A549 (cell line): ENCODE measurements at regions not wholly inside any gene's neighbourhood (a gene's known extent, or its start where the extent isn't known, plus 50 kb on each side); places are given as distances from the start of the nearest gene placed in this dataset.

Experiments used
- CEBPB ChIP-seq, 2 experiments: fragments of >200 bp in 1 of 2; sonication (Bioruptor Twin) in 1 of 2; formaldehyde crosslinking in 1 of 2; IDR thresholded peaks; 2 replicates each; pipeline ENCODE4 v1.6.1; 2012 to 2016
- CHD2 ChIP-seq: fragments of 150-350 bp; IDR thresholded peaks from 2 replicates; pipeline ENCODE4 v1.6.1; 2014; ENCODE audit warnings: low read length; ENCODE audit not compliant: partially characterized antibody
- POLR2AphosphoS2 ChIP-seq: conservative IDR thresholded peaks from 2 replicates; pipeline ENCODE4 v1.6.1; 2012; ENCODE audit warnings: low read length, improper control_type of control experiment, inconsistent platforms
- TP53 ChIP-seq: fragments of 250-450 bp; sonication (Bioruptor Pico); IDR thresholded peaks from 2 replicates; pipeline ENCODE4 v1.5.0; 2021; ENCODE audit warnings: mild to moderate bottlenecking, moderate library complexity
- TF ChIP-seq, protein P1 (sequence below): fragments of 200-600 bp; sonication (generic); IDR thresholded peaks from 2 replicates; pipeline ENCODE4 v1.6.1; 2016; ENCODE audit warnings: antibody characterized with exemption, mild to moderate bottlenecking, moderate library complexity
- TF ChIP-seq, protein P2 (sequence below): fragments of >200 bp; sonication (Bioruptor Twin); formaldehyde crosslinking; IDR thresholded peaks from 3 replicates; pipeline ENCODE4 v1.5.1; 2016

DNA sequence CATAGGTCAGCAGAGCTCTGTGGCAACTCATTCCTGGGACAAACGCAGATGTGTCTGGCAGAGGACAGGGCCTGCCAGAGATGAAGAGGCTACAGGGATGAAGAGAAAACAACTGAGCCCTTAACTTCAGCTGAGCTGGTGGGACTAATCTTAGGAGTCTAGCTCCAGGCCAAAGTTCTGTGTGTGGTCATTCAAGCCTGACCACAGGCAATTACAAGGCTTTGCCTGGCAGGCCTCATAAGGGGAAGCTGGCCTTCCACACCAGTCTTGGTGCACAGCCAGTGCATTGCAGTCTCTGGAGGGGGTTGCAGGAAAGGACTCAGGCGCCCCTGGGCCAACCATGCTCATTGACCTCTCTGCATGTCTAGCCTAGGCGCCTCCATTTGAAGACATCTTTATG, 127.6 kb upstream of the DAAM1 start:
- TF ChIP-seq POLR2AphosphoS2 (no peak), CHD2 (no peak), CEBPB (IDR thresholded peaks at IDR 0.05) (no peak), TP53 (CRISPR knock-in tag) (no peak)
- TF ChIP-seq, protein P1, sequence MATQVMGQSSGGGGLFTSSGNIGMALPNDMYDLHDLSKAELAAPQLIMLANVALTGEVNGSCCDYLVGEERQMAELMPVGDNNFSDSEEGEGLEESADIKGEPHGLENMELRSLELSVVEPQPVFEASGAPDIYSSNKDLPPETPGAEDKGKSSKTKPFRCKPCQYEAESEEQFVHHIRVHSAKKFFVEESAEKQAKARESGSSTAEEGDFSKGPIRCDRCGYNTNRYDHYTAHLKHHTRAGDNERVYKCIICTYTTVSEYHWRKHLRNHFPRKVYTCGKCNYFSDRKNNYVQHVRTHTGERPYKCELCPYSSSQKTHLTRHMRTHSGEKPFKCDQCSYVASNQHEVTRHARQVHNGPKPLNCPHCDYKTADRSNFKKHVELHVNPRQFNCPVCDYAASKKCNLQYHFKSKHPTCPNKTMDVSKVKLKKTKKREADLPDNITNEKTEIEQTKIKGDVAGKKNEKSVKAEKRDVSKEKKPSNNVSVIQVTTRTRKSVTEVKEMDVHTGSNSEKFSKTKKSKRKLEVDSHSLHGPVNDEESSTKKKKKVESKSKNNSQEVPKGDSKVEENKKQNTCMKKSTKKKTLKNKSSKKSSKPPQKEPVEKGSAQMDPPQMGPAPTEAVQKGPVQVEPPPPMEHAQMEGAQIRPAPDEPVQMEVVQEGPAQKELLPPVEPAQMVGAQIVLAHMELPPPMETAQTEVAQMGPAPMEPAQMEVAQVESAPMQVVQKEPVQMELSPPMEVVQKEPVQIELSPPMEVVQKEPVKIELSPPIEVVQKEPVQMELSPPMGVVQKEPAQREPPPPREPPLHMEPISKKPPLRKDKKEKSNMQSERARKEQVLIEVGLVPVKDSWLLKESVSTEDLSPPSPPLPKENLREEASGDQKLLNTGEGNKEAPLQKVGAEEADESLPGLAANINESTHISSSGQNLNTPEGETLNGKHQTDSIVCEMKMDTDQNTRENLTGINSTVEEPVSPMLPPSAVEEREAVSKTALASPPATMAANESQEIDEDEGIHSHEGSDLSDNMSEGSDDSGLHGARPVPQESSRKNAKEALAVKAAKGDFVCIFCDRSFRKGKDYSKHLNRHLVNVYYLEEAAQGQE: no peak
- TF ChIP-seq, protein P2, sequence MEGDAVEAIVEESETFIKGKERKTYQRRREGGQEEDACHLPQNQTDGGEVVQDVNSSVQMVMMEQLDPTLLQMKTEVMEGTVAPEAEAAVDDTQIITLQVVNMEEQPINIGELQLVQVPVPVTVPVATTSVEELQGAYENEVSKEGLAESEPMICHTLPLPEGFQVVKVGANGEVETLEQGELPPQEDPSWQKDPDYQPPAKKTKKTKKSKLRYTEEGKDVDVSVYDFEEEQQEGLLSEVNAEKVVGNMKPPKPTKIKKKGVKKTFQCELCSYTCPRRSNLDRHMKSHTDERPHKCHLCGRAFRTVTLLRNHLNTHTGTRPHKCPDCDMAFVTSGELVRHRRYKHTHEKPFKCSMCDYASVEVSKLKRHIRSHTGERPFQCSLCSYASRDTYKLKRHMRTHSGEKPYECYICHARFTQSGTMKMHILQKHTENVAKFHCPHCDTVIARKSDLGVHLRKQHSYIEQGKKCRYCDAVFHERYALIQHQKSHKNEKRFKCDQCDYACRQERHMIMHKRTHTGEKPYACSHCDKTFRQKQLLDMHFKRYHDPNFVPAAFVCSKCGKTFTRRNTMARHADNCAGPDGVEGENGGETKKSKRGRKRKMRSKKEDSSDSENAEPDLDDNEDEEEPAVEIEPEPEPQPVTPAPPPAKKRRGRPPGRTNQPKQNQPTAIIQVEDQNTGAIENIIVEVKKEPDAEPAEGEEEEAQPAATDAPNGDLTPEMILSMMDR: no peak
